Thyroid gland (tissue), 4 donors: ENCODE measurements at regions not wholly inside any gene's neighbourhood (a gene's known extent, or its start where the extent isn't known, plus 50 kb on each side); places are given as distances from the start of the nearest gene placed in this dataset.

Experiments
- DNase-seq, 2 donors: peaks; one replicate each; pipeline ENCODE4 v3.0.0-alpha.2; 2019
- H3K27ac ChIP-seq, 3 donors: fragments of 200-600 bp; sonication (generic); 1 replicate in 2 of 3; 2 replicates in 1 of 3; pipeline ENCODE4 v1.5.1; 2016 to 2019; ENCODE audit warnings: mild to moderate bottlenecking in 1 of 3, moderate library complexity in 1 of 3
- H3K27me3 ChIP-seq: fragments of 200-600 bp; sonication (generic); one replicate; pipeline ENCODE4 v1.5.1; 2019
- H3K36me3 ChIP-seq, 2 donors: fragments of 200-600 bp; sonication (generic); one replicate each; pipeline ENCODE4 v1.5.1; 2016 to 2019
- H3K4me1 ChIP-seq, 2 donors: fragments of 200-600 bp; sonication (generic); one replicate each; pipeline ENCODE4 v1.5.1; 2017 to 2019
- H3K4me3 ChIP-seq, 3 donors: fragments of 200-600 bp; sonication (generic); replicated peaks in 1 of 3; 1 replicate in 2 of 3; 2 replicates in 1 of 3; pipeline ENCODE4 v1.5.1; 2016; ENCODE audit warnings: mild to moderate bottlenecking in 1 of 3
- H3K9me3 ChIP-seq: fragments of 200-600 bp; sonication (generic); one replicate; pipeline ENCODE4 v1.5.1; 2017
- POLR2A ChIP-seq, 2 donors: fragments of 450-650 bp; IDR thresholded peaks; one replicate each; pipeline ENCODE4 v1.6.1; 2017; ENCODE audit warnings: antibody characterized with exemption in 2 of 2, mild to moderate bottlenecking in 2 of 2, moderate library complexity in 1 of 2
- WGBS, 2 donors: methylation state at CpG; one replicate each; pipeline ENCODE4 v1.1.5; 2017; 5-methylcytosine and 5-hydroxymethylcytosine counted together
- intact Hi-C: fragments of 100-400 bp; cut with DNase I; formaldehyde crosslinking; loops from one replicate; pipeline ENCODE4 v1.15.1; 2023
- TF ChIP-seq, protein P1 (sequence below), 6 experiments: fragments of 200-600 bp in 3 of 6; fragments of 450-650 bp in 3 of 6; sonication (generic) in 3 of 6; IDR thresholded peaks; one replicate each; pipeline ENCODE4 v1.5.1; 2016 to 2019; ENCODE audit warnings: antibody characterized with exemption in 6 of 6, mild to moderate bottlenecking in 2 of 6, inconsistent platforms in 1 of 6, moderate library complexity in 1 of 6

DNA sequence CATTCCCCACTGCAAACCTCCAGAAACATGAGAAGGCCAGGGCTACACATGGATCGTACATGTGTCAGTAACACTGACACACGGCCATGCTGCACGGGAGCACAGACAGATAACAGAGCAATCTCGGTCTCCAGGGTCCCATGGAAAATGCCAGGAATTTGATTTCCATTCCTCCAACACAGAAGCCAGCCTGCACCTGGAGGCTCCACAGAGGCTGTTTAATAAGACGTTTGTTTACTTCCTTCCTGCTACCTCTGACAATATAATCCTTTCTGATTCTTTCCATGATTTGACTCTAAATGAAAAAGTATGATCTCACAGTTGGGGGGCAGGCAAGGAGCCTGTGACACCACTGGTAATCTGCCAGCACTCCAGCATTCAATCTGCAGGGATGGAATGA is 210.9 kb upstream of the DDX18 start:
- no peaks in the 10 kb centered on the region for H3K9me3 ChIP-seq
- DNase-seq: no peak
- no peak overlapping the region for H3K27ac ChIP-seq
- no peaks in the 10 kb centered on the region for H3K27me3 ChIP-seq
- 41 to 67% methylated on average over 5 of the region's 5 CpGs for WGBS, 2 donors
- no peak overlapping the region for H3K4me3 ChIP-seq
- H3K36me3 ChIP-seq: no peaks in the 10 kb centered on the region
- H3K4me1 ChIP-seq: no peaks in the 10 kb centered on the region
- no peak for TF ChIP-seq POLR2A (IDR thresholded peaks at IDR 0.05)
- TF ChIP-seq, protein P1, sequence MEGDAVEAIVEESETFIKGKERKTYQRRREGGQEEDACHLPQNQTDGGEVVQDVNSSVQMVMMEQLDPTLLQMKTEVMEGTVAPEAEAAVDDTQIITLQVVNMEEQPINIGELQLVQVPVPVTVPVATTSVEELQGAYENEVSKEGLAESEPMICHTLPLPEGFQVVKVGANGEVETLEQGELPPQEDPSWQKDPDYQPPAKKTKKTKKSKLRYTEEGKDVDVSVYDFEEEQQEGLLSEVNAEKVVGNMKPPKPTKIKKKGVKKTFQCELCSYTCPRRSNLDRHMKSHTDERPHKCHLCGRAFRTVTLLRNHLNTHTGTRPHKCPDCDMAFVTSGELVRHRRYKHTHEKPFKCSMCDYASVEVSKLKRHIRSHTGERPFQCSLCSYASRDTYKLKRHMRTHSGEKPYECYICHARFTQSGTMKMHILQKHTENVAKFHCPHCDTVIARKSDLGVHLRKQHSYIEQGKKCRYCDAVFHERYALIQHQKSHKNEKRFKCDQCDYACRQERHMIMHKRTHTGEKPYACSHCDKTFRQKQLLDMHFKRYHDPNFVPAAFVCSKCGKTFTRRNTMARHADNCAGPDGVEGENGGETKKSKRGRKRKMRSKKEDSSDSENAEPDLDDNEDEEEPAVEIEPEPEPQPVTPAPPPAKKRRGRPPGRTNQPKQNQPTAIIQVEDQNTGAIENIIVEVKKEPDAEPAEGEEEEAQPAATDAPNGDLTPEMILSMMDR (IDR thresholded peaks at IDR 0.05): no peak
- intact Hi-C loops: no loop called here

GRCh38 chr2:117607202-117607601 is 207.3 kb upstream of the DDX18 start:
- H3K4me3 ChIP-seq: no peak overlapping the region
- H3K27ac ChIP-seq: no peak overlapping the region
- no peaks in the 10 kb centered on the region for H3K27me3 ChIP-seq
- no peaks in the 10 kb centered on the region for H3K9me3 ChIP-seq
- intact Hi-C loops: no loop called here
- no peak for DNase-seq
- H3K4me1 ChIP-seq: no peaks in the 10 kb centered on the region
- 49 to 86% methylated on average over 2 of the region's 2 CpGs for WGBS, 2 donors
- H3K36me3 ChIP-seq: no peaks in the 10 kb centered on the region
- no peak for TF ChIP-seq POLR2A (IDR thresholded peaks at IDR 0.05)

- H3K4me1 ChIP-seq: peaks cover 3% of the 10 kb centered on the region in 2 donors
- H3K27me3 ChIP-seq: no peaks in the 10 kb centered on the region
- H3K27ac ChIP-seq: no peak overlapping the region
- H3K9me3 ChIP-seq: no peaks in the 10 kb centered on the region
- TF ChIP-seq, protein P1 (IDR thresholded peaks at IDR 0.05): no peak
- no peak for TF ChIP-seq POLR2A (IDR thresholded peaks at IDR 0.05)
- no peaks in the 10 kb centered on the region for H3K36me3 ChIP-seq
- H3K4me3 ChIP-seq: no peak overlapping the region
- DNase-seq: peak; percentile 72 to 73
- 34 to 44% methylated on average over 5 of the region's 5 CpGs for WGBS, 2 donors
- intact Hi-C loops: no loop called here
These were observed 201.4 kb upstream of the DDX18 start for GRCh38 chr2:117613101-117613500.

GRCh38 chr2:117614296-117614695 is 200.2 kb upstream of the DDX18 start:
- Histone ChIP-seq H3K27ac (no peak overlapping the region), H3K9me3 (no peaks in the 10 kb centered on the region), H3K27me3 (no peaks in the 10 kb centered on the region), H3K4me3 (no peak overlapping the region), H3K4me1 (peaks cover 3% of the 10 kb centered on the region in 2 donors), H3K36me3 (no peaks in the 10 kb centered on the region)
- no peak for TF ChIP-seq POLR2A (IDR thresholded peaks at IDR 0.05)
- TF ChIP-seq, protein P1 (IDR thresholded peaks at IDR 0.05): no peak
- no peak for DNase-seq
- intact Hi-C loops: no loop called here
- 81 to 93% methylated on average over 5 of the region's 5 CpGs for WGBS, 2 donors

DNA sequence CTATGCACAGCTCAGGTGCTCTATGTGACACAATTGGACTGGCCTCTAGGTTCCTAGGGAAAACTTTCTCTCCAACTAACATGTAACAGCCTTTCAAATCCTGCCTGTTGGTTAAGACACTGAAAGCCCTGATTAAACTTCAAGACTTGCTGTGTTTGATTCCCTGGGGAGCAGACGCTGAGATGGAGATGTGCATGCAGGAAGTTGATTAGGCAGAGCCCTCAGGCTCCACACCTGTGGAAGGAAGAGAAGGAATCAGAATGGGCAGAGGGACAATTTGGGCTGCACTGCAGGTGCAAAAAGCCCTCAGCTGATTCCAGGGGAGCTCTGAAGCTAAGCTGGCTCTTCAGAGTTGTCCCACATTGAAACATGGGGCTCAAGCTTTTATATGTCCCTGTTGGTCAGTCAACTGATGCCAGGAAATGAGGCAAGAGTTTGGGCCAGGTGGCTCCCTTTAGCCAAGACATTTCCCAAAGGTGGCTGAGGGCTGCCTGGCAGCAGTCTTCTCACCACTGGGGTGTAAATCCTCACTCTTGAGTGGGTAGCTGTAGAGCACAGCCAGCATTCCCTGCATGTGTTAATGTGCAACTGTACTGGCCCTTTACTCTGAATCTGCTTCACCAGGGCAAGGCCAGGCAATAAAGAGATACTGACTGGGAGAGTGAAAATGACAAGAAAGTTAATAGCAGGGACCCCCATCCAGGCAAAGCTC is 199.5 kb upstream of the DDX18 start:
- no peak overlapping the region for H3K27ac ChIP-seq
- intact Hi-C loops: no loop called here
- peak in 1 of 2 donors; percentile 55 for DNase-seq
- 69 to 70% methylated on average over 1 of the region's 1 CpG for WGBS, 2 donors
- H3K9me3 ChIP-seq: no peaks in the 10 kb centered on the region
- no peak overlapping the region for H3K4me3 ChIP-seq
- H3K36me3 ChIP-seq: no peaks in the 10 kb centered on the region
- TF ChIP-seq, protein P1 (IDR thresholded peaks at IDR 0.05): no peak
- TF ChIP-seq POLR2A (IDR thresholded peaks at IDR 0.05): no peak
- H3K4me1 ChIP-seq: peaks cover 3% of the 10 kb centered on the region in 2 donors
- no peaks in the 10 kb centered on the region for H3K27me3 ChIP-seq
